RWPE2 (cell line): ENCODE measurements at regions not wholly inside any gene's neighbourhood (a gene's known extent, or its start where the extent isn't known, plus 50 kb on each side); places are given as distances from the start of the nearest gene placed in this dataset.
"Not testable (repeated sequence)": the region's sequence is repeated elsewhere in the genome, so short reads cannot be mapped to it uniquely, and the experiment has no call there.

Experiments
- ATAC-seq: fragments of 200-7000 bp; cut with Tn5 transposase; 3 replicates; pipeline ENCODE4 v1.9.1; 2021; ENCODE audit warnings: low read depth
- DNase-seq: peaks from one replicate; pipeline ENCODE4 v3.0.0-alpha.2; 2020; ENCODE audit warnings: low spot score
- H3K27ac ChIP-seq: fragments of 450-650 bp; 2 replicates; pipeline ENCODE4 v1.5.1; 2017; ENCODE audit warnings: mild to moderate bottlenecking; ENCODE audit not compliant: poor library complexity, severe bottlenecking
- H3K27me3 ChIP-seq: fragments of 250-450 bp; sonication (Bioruptor Pico); 2 replicates; pipeline ENCODE4 v1.5.1; 2021; ENCODE audit warnings: mild to moderate bottlenecking, moderate library complexity; ENCODE audit not compliant: insufficient read depth, poor library complexity, severe bottlenecking
- H3K36me3 ChIP-seq: fragments of 250-450 bp; sonication (Bioruptor Pico); 2 replicates; pipeline ENCODE4 v1.5.1; 2020; ENCODE audit warnings: low read depth, mild to moderate bottlenecking, moderate library complexity
- H3K4me1 ChIP-seq: fragments of 250-450 bp; sonication (Bioruptor Pico); 2 replicates; pipeline ENCODE4 v1.5.1; 2021; ENCODE audit warnings: mild to moderate bottlenecking, moderate library complexity; ENCODE audit not compliant: insufficient read depth, poor library complexity, severe bottlenecking
- H3K4me3 ChIP-seq: fragments of 250-450 bp; sonication (Bioruptor Pico); 2 replicates; pipeline ENCODE4 v1.5.1; 2021; ENCODE audit warnings: mild to moderate bottlenecking, moderate library complexity; ENCODE audit not compliant: severe bottlenecking
- H3K9me3 ChIP-seq: fragments of 250-450 bp; sonication (Bioruptor Pico); 2 replicates; pipeline ENCODE4 v1.5.1; 2021; ENCODE audit warnings: mild to moderate bottlenecking, moderate library complexity; ENCODE audit not compliant: severe bottlenecking
- CTCF ChIP-seq: fragments of 450-650 bp; IDR thresholded peaks from one replicate; pipeline ENCODE4 v1.5.1; 2017; ENCODE audit warnings: mild to moderate bottlenecking, moderate library complexity; ENCODE audit not compliant: poor library complexity, severe bottlenecking

GRCh38 chr4:29081234-29081955 is 1638.8 kb upstream of the PCDH7 start:
- no peak for DNase-seq
- Histone ChIP-seq H3K36me3 (no peaks in the 10 kb centered on the region), H3K27me3 (no peaks in the 10 kb centered on the region), H3K4me3 (no peak overlapping the region), H3K4me1 (peaks cover 5% of the 10 kb centered on the region), H3K27ac (no peak overlapping the region), H3K9me3 (no peaks in the 10 kb centered on the region)
- ATAC-seq = no peak
- peak; percentile 68 for TF ChIP-seq CTCF

GRCh38 chr4:29082684-29083083 is 1637.5 kb upstream of the PCDH7 start:
- H3K4me3 ChIP-seq = no peak overlapping the region
- DNase-seq (no peak), ATAC-seq (no peak)
- no peaks in the 10 kb centered on the region for H3K9me3 ChIP-seq
- no peak overlapping the region for H3K27ac ChIP-seq
- no peaks in the 10 kb centered on the region for H3K36me3 ChIP-seq
- H3K27me3 ChIP-seq = no peaks in the 10 kb centered on the region
- peaks cover 5% of the 10 kb centered on the region for H3K4me1 ChIP-seq
- no peak for TF ChIP-seq CTCF

GRCh38 chr4:29085748-29086147 is 1634.4 kb upstream of the PCDH7 start:
- Histone ChIP-seq H3K4me3 (no peak overlapping the region), H3K4me1 (peaks cover 5% of the 10 kb centered on the region), H3K27me3 (no peaks in the 10 kb centered on the region), H3K9me3 (no peaks in the 10 kb centered on the region), H3K27ac (no peak overlapping the region), H3K36me3 (no peaks in the 10 kb centered on the region)
- no peak for DNase-seq
- ATAC-seq = no peak
- no peak for TF ChIP-seq CTCF

GRCh38 chr4:29104694-29105093 is 1615.5 kb upstream of the PCDH7 start:
- Histone ChIP-seq H3K4me3 (no peak overlapping the region), H3K9me3 (no peaks in the 10 kb centered on the region), H3K27ac (no peak overlapping the region), H3K27me3 (no peaks in the 10 kb centered on the region), H3K36me3 (no peaks in the 10 kb centered on the region), H3K4me1 (no peaks in the 10 kb centered on the region)
- no peak for ATAC-seq
- no peak for DNase-seq
- no peak for TF ChIP-seq CTCF

GRCh38 chr4:29113960-29114359 is 1606.2 kb upstream of the PCDH7 start:
- Histone ChIP-seq H3K4me1 (no peaks in the 10 kb centered on the region), H3K27ac (no peak overlapping the region), H3K36me3 (no peaks in the 10 kb centered on the region), H3K27me3 (no peaks in the 10 kb centered on the region), H3K9me3 (no peaks in the 10 kb centered on the region), H3K4me3 (no peak overlapping the region)
- ATAC-seq (no peak), DNase-seq (no peak)
- no peak for TF ChIP-seq CTCF

GRCh38 chr4:29117231-29117722 is 1602.9 kb upstream of the PCDH7 start:
- not testable (repeated sequence) for H3K4me1 ChIP-seq, H3K4me3 ChIP-seq, DNase-seq, H3K36me3 ChIP-seq, H3K27me3 ChIP-seq, H3K27ac ChIP-seq, H3K9me3 ChIP-seq, ATAC-seq
